Erythroblast (primary cell): ENCODE measurements at regions not wholly inside any gene's neighbourhood (a gene's known extent, or its start where the extent isn't known, plus 50 kb on each side); places are given as distances from the start of the nearest gene placed in this dataset.

Experiments
- DNase-seq, 2 experiments: peaks; one replicate each; lab custom pipeline; 2025; lab: John Stamatoyannopoulos, UW
- GATA1 ChIP-seq: IDR thresholded peaks from 2 replicates; pipeline ENCODE4 v1.6.1; 2011; ENCODE audit warnings: low read depth, mild to moderate bottlenecking, control low read depth, low read length, moderate library complexity
- POLR2A ChIP-seq: IDR thresholded peaks from 2 replicates; pipeline ENCODE4 v1.6.1; 2011; ENCODE audit warnings: mild to moderate bottlenecking, low read length

- DNase-seq, result no peak
- TF ChIP-seq POLR2A (no peak), GATA1 (no peak)
Measured at GRCh38 chr9:1707291-1707690, 307.9 kb upstream of the SMARCA2 start.

GRCh38 chr9:1708219-1708618, 306.9 kb upstream of the SMARCA2 start:
- TF ChIP-seq POLR2A (no peak), GATA1 (no peak)
- no peak for DNase-seq

GRCh38 chr9:1709347-1709746, 305.8 kb upstream of the SMARCA2 start:
- no peak for TF ChIP-seq POLR2A
- TF ChIP-seq GATA1, result no peak
- peak in 1 of 2 experiments; percentile 27 for DNase-seq

- TF ChIP-seq GATA1, result no peak
- no peak for TF ChIP-seq POLR2A
- DNase-seq, result no peak
Measured at GRCh38 chr9:1712861-1713450, 302.2 kb upstream of the SMARCA2 start.

GRCh38 chr9:1713841-1714240, 301.3 kb upstream of the SMARCA2 start:
- no peak for DNase-seq
- no peak for TF ChIP-seq GATA1
- no peak for TF ChIP-seq POLR2A

- DNase-seq, result no peak
- TF ChIP-seq POLR2A, result no peak
- no peak for TF ChIP-seq GATA1
Measured at GRCh38 chr9:1717882-1718281, 297.3 kb upstream of the SMARCA2 start.

GRCh38 chr9:1718836-1719235, 296.3 kb upstream of the SMARCA2 start:
- DNase-seq, result no peak
- TF ChIP-seq POLR2A, result no peak
- no peak for TF ChIP-seq GATA1

GRCh38 chr9:1721196-1721595, 294.0 kb upstream of the SMARCA2 start:
- TF ChIP-seq GATA1, result no peak

GRCh38 chr9:1722404-1722803, 292.7 kb upstream of the SMARCA2 start:
- no peak for DNase-seq
- TF ChIP-seq GATA1 (no peak), POLR2A (no peak)

More at GRCh38 chr9:1721196-1721595, 294.0 kb upstream of the SMARCA2 start:
- no peak for DNase-seq

- no peak for TF ChIP-seq POLR2A
- TF ChIP-seq GATA1, result no peak
- no peak for DNase-seq
Measured at GRCh38 chr9:1723522-1724015, 291.6 kb upstream of the SMARCA2 start.

- no peak for TF ChIP-seq GATA1
- TF ChIP-seq POLR2A, result no peak
- peak in 1 of 2 experiments; percentile 4 for DNase-seq
Measured at GRCh38 chr9:1726993-1727759, 288.0 kb upstream of the SMARCA2 start.

- no peak for DNase-seq
- TF ChIP-seq POLR2A (no peak), GATA1 (no peak)
Measured at GRCh38 chr9:1729631-1730030, 285.5 kb upstream of the SMARCA2 start.

- TF ChIP-seq POLR2A (no peak), GATA1 (no peak)
- no peak for DNase-seq
Measured at GRCh38 chr9:1732670-1733069, 282.5 kb upstream of the SMARCA2 start.

GRCh38 chr9:1738511-1739100, 276.5 kb upstream of the SMARCA2 start:
- no peak for DNase-seq
- TF ChIP-seq GATA1 (no peak), POLR2A (no peak)
